NCI-H748 (cell line): ENCODE measurements at regions not wholly inside any gene's neighbourhood (a gene's known extent, or its start where the extent isn't known, plus 50 kb on each side); places are given as distances from the start of the nearest gene placed in this dataset.

Source experiments
- DNase-seq: peaks from one replicate; lab custom pipeline; 2025; ENCODE audit not compliant: unreplicated experiment; lab: John Stamatoyannopoulos, UW

DNA sequence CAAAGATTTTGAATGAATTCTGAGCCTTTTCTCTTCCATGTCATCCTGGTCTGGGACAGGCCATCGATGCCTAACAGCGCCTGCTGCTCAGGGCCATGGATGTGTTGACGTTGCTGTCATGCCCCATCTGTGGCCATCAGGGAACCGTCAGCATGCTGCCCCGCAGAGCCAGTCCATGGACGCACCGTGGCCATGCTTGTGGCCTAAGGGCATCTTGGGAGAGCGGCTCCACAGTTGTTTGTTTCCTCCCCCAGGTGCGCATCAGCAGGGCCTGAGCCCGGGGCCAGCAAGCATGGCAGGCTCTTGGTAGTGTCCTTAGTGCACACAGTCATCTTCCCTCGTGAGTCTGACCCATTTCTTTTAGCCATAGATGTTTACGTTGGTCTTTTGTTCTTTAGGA is 142.7 kb downstream of the VAPA start:
- DNase-seq: no peak

DNA sequence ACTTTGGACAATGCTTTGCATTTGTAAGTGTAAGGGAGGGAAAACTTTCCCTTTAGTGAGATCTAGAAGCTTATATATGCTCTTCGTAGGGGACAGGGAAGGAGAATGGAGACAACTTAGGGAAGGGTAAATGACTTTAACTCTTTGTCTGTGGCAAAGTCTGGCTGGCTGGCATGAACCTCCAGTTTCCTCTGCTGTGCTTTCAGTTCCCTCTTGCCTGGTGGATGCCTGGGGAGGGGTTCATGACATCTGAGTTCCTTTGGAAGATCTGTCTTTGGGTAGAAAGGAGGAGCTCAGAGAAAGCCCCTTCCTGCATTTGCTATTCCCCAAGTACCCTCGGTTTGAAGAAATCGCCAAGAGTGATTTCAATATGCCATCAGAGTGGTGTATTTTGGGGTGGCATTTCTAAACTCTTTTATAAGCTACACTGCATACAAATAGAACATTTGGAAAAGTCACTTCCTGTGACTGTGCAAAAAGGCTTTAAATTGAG is 143.6 kb downstream of the VAPA start:
- no peak for DNase-seq

DNA sequence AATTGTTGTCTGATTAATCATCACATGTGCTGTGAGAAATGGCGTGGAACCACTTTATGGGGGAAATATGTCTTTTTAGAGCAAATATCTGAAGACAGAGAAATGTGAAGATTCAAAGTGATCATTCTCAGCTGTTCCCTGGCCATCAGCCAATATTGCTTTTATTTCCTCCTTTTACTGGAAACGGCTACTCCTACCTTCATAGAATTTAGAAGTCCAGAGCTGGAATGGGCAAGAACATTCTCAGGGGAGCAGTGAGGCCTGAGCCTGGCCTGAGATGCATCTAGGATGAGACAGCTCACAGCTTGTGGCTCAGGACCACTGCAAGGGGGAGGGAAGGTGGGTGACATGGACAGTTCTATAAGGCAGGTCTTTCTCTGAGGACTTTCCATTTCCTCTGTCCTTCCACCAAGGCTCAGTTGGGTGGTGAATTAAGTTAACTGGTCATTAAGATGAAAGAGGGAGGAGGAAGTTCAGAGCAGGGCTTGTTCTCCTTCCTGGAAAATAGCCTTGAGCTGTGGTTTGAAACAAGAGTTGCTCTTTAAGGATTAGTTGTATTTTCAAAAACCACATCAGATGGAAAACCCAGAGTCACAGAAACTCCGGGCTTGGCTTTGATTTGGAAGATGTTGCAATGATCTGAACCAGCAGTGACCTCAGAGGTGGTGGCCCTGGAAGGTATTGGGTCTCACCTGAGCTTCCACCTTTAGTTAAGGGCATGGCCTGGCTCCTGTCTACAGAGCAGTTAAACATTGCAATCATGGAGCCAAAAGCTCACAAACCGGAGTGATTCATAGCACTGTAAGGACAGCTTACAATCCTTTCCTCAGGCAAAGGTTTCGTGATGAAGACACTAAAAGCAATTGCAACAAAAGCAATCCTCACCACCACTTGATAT is 144.3 kb downstream of the VAPA start:
- no peak for DNase-seq

DNA sequence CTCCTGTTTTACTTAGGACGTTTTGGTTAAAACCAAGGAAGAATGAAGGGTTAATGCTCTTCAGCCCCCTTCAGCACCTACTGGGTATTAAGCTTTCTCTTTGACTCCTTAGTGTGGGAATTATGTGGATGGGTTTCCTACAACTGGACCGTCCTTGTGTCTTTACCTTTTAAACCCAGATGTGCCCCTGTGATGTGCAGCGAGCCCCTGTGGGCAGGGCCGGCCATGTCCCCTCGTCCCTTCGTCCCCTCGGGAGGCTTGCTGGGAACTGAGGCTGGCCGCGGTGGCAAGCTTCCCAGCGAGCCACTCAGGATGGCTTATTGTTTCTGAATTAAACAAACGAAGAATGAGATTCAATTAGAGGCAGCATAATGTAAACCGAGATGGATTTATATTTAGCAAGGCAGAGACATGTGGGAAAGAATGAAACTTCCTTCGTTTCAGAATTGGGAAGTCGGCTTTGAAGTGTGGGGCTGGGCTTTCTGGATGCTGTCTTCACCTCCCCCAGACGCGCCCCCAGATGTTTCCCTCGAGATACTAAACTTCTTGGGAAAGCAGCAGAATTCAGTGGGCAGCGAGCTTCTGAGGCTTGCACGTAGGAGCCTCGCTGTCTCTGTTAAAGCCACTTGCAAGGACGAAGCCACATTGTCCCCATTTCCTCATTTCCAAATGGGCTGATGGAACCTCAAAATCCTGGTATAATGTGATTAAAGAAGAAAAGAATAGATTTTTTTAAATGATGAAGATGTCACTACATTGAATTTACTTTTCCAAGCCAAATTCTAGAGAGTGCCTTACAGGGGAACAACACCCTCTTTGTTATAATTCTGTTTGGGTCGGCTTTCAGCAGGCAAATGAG is 146.0 kb downstream of the VAPA start:
- DNase-seq: no peak

DNA sequence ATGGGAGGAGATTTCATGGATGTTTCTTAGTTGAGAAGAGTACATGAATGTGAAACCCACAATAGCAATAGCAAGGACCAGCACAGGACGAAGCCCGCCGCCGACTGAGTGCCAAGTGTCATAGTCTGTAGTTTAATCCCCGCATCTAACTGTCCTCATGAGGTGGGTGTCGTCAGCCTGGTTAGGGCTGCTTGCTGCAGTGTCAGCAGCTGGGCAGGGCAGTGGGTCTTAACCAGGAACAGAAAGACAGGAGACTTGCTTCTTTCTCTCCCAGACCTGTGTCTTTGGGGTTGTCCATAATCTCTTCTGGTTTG is 146.6 kb downstream of the VAPA start:
- DNase-seq: no peak

DNA sequence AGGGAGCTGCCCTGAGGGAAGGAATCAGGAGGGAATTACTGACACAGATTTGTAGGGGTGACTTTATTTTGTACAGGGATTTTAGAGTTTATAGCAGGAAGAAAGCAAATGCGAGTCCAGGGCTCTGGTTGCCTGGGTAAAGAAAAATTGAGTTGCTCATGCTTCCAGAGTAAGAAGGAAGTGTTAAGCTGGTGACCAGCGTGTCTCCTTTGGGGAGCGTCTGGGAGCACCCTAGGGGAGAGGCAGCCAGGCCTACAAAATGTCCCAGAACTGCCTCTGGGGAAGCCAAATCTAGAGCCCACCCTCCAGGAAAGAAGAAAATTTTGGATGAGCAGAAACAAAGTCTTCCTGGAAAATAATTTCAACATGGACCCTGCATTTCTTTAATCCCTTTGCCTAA is 147.0 kb downstream of the VAPA start:
- no peak for DNase-seq

DNA sequence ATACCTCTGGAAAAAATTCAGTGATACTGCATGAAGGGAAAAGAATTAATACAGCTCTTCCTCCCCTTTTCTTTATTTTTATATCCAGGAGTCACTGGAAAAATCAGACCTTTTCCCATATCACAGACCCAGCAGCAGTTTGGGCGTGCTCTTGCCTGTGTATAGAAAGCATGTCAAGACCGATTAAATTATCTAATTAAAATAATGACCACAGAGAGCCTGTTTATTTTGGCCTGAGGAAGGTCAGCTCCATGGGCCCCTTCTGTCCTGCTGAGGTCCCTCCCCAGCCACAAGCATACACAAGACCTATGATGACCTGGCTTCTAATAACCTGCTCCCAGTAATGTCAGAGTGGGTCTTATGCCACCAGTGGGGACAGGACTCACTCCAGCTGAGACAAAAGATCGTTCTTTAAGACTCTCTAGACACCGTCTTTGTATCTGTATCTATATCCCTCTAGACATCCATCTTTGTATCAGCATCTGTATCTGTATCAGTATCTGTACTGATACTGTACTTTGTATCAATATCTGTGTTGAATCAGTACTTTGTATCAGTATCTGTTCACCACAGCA is 147.8 kb downstream of the VAPA start:
- peak; percentile 15 for DNase-seq

DNA sequence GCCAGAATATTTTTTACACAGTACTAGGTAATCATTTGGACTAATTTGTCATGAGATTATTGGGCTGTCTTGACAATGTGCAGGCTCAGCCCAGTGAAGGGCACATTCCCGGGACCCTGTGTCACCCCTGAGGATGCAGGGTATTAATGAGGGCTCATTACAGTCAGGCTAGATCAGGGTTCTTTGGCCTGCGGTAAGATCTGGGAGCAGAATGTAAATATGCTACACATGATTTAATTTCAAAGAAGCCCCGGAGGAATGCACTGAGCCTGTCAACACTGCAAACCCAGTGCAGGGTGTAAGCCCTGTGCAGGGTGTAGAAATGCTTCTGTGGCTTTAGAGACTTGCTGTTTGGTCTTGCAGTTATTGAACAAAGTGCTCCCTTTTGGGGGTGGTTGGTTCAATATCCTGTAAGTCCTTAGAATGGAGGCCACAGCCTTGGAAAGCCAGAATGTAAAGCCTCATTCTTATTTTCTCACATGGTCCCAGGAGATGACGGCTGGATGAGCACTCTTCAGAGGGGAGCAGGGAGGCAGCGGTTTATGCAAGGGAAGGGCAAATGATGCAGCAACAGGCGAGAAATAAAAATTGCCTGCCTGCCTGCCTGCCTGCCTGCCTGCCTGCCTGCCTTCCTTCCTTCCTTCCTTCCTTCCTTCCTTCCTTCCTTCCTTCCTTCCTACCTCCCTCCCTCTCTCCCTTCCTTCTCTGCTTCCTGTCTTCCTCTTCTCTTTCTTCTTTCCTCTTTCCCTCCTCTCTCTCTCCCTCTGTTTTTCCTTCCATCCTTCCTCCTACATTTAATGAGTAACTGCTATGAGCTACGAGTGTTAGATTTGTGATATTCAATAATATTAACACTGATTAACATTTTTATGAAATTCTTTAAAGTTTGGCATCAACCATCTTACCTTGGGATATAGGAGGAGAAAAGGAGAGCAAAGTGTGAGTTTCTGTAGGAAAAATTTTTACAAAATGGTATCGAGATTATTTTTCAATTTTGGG is 148.8 kb downstream of the VAPA start:
- no peak for DNase-seq

DNA sequence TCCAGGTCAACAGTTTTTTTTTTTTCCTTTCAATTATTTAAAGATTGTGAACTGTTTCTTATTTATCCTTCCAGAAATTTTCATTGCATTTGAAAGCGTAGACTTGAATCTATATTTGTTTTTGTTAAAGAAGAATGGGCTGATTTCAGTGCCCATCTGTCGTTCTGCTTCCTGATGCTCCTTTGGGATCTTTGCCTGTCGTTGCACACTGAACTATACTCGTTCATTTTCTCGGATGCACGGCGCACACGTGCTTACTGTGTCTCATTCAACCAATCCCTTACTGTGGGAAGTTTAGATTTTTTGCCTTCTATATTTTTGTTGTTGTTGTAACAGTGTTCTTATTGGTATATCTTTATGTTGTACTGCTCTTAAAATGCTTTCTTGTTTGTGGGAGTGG is 149.7 kb downstream of the VAPA start:
- DNase-seq: no peak

DNA sequence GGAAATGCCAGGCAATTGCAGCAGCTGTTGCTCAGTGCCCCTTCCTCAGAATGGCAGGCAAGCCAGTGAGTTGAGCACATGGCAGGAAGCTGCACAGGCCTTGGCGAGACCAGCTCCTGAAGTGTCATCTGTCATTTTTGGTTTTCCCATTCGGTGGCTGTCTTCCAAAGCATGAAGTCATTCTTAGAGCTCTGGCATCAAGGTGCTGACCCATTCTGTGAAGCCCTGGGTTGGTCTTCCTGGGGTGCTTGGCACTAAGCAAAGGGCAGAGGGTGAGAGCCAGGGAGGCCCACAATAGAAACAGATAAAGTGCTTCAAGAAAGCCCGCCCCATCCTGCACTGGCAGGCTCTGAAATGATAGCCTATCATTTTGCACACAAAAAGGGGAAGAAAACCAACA is 150.5 kb downstream of the VAPA start:
- no peak for DNase-seq

DNA sequence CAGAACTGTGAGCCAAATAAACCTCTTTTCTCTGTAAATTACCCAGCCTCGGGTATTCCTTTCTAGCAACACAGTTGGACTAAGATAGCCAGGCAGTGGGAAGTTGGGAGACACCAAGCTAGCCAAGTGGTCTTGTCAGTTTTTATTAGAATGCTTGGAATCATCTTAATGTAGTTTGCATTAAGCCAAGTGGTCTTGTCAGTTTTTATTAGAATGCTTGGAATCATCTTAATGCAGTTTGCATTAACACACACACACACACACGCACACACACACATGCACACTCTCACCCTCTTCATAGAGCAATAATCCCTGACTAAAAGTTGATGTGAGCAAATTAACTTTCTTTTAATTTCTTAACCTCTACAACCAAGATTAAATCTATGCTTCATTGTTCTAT is 151.5 kb downstream of the VAPA start:
- DNase-seq: no peak

DNA sequence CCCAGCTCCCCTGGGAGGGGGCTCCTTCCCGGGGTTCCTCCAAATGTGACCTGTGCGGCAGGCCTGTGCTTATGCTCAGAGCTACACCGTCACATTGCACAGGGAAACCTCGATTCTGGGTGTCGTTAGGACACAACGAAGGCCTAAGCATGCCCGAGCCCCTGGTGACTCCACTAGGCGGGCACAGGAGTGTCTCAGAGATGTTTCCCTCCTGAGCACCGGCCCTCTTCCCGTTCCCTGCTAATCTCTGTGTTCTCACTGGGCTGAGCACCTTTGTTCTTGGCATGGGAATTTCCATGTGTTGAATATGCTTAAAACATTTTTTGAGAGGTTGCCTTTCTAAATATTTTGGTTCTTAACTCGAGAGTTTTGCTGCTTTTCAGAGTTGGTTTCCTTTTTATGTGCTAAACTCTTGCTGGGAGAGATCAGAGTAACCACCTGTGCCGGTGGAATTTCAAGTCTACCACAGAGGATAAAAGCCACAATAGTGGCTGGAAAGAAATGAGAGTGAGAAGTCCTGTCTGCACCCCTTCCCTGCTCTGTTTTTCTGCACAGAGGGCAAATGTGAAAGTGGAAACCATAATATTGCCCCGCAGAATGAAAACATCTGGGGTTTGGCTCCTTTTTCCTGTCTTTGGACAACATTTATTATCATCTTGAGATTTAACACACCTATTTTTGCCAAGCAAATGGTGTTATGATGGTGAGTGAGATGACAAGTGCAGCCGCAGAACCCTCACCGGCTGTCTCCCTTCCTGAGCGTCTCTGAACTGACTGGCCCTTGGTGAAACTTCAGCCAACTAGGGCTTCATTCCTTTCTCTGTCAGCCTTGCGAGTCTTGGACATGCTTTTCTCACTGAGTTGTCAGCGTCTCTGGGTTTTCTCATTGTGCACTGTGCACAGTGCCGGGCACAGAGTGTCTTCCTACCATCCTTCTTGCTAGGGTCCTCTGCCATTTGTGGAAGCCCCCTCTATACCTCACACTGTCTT is 154.1 kb downstream of the VAPA start:
- no peak for DNase-seq

DNA sequence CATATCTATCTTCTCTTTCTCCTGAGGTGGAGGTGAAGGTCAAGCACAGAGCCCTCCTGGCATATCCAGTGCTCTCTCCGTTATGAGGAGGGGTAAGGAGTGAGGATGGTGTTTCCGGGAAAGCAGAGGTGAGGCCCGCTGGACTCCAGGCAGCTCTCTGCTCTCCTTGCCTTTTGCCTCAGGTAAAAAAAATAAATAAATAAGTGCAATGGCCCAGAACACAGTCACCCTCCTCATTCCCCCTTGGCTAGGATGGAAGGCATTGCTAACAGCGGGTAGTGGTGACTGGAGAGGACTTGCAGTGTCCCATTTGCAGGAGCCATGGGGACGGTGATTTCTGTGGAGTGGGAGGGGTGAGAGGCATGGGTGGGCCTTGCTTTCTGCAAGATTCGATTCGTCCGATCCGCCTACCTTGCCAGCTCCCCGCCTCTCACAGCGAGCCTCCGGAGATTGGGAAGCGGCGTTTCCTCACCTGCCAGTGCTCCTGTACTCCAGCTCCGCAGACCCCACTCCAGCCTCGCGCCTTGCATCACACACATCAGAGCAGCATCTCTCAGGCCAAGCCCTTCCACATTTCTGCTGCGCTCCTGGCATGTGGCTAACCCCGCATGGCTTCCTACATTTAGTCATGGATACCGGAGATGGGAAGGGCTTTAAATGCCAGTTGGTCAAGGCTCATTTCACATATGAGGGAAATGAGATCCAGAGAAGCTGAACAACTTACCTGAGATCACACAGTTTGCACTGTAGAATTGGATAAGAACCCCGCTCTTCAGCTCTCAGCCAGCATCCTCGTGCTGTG is 155.2 kb downstream of the VAPA start:
- no peak for DNase-seq

DNA sequence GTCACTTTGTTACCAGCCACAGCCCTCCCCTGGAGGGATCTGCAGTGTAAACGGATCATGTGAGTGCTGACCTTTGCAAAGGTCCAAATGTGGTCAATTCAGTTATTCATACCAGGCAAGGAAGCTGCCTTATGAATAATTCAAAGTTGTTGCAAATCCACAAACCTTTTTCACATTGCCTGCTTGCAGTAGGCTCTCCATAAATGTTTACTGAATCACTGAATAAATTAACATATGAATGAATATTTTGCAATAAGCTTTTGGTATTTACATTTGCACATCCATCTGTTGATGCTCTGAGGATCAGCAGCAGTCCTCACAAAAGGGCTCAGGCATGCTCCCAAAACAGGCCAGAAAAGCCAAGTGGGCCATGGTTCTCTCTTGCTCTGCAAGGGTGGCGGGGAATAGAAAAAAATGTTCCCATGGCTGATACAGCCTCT is 156.8 kb downstream of the VAPA start:
- no peak for DNase-seq

DNA sequence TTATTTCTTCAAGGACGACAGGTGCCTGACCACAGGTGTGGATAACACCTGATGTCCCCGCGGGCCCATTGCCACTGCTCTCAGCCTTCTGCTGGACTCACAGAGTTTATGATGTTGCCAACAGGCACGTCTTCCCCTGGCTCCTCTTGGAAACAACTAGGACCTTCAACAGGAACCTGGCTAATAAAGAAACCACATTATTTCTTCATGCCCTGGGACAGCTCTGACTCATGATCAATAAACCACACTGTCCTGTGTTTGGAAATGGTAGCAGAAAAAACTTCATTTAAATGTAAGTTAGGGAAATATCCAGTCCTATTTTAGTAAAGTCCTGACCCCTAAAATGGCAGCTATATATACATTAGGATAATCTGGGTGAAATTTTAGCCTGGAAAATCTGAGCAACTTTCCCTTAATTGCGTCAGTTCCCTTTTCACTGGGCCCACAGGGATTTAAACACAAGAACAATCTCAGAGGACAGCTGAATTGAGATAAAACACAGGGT is 158.9 kb downstream of the VAPA start:
- DNase-seq: no peak

DNA sequence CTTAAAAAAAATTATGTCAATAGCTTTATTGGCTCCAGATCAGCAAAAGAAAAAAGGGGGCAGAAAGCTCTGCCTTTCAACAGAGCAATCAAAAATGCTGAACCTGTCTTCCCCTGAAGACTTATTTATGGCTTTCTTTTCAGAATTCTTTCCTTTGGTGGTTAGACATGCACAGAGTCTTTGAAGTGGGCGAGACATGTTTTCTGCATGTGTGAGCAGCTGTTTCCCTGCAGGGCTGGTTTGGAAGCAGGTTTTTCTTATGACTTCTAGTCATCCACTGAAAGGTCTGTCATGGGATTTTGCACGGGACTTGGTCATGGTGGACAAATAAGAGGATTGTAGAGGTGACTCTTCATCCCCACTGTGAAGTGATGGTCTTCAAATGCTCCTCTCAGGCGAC is 160.3 kb downstream of the VAPA start:
- no peak for DNase-seq

DNA sequence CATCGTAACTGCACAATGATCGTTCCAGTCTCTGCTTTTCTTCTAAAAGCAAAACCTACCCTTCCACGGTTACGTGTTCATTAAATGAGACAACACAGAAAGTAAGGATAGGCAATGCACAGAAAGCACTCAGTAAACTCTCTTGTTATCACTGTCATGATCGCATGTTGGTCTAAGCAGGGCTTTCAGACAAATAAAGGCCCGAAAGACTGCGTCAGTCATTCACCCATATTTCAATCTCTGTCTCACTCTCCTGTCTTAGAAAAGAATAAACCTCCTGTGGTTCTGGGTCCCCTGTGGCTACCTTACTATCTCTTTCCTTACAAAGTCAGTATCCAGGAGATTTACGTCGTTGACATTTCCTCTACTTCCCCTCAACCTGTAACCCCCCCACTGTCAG is 160.9 kb downstream of the VAPA start:
- no peak for DNase-seq

DNA sequence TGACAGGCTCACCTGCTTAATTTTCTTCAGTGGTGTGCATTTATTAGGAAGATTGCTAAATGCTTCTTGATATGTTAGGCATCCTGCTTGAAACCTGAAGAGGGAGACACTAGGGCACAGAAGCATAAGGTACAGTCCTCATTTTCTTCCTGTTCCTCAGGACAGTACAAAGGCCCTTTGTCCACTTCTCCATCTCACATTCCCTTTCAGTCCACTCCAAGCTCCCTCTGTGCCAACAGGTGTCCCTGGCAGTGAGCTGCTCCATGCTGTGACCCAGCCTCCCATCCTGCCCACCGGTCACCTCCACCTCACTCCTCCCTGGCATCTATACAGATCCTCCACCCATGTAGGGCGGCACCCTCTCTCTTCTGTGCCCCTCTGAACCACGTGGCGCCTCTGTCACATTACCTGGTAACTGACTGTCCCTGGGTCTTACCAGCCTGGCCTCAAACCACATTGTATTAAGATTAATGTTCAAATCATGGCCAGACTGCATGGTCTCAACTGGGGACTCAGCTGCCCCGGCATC is 162.8 kb downstream of the VAPA start:
- DNase-seq: no peak
